Stimulated activated CD8-positive, alpha-beta memory T cell treated with anti-CD3 and anti-CD28 coated beads, Interleukin-7, amount 100 ng/mL, for 24 hours (primary cell): ENCODE measurements at regions not wholly inside any gene's neighbourhood (a gene's known extent, or its start where the extent isn't known, plus 50 kb on each side); places are given as distances from the start of the nearest gene placed in this dataset.

Experiments used
- DNase-seq: peaks from one replicate; pipeline ENCODE4 v3.0.0-alpha.2; 2020; ENCODE audit warnings: low read depth

DNA sequence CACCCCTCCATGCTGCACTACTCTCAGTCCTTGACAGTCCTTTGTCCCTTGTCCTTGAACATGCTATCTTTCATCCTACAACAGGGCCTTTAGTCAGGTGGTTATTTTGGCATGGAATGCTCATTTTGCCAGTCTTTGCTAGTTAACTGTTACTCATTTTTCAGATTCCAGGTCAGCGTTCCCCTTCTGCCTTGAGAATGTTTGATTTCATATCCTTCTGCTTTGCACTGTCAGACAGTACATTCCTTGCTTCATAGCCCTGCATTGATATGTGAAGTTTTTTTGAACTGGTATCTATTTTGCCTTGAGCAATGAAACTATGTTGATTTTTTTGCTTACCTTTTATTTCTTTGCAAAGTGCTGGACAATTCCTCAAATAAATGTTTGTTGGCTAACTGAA, 638.2 kb upstream of the SEMA6A start:
- no peak for DNase-seq

DNA sequence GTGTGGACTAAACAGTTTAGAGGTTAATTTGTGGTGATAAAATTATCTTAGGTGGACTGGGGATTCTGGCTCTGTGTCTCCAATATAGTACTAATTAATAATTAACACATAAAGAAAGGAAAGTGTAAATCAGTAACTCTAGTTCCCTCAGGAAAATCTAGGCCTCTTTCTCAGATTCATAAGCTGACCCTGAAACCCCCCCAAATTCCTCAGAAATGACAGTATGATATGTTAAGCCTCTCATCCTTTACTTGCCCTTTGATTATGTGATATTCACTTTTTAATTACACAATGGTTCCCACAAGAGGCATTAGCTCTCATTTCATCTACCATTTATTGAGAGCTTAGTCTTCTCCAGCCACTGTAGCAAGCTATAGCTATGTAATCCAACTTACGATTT, 636.2 kb upstream of the SEMA6A start:
- DNase-seq = no peak

DNA sequence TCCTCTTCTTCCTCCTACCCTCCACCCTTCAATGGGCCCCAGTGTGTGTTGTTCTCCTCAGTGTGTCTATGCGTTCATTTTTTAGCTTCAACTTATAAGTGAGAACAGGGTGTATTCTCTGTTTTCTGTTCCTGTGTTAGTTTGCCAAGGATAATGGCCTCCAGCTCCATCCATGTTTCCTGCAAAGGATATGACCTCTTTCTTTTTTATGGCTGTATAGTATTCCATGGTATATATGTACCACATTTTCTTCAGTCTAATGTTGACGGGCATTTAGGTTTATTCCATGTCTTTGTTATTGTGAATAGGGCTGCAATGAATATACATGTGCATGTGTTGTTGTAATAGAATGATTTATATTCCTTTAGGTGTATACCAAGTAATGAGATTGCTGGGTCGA, 634.9 kb upstream of the SEMA6A start:
- DNase-seq = no peak

DNA sequence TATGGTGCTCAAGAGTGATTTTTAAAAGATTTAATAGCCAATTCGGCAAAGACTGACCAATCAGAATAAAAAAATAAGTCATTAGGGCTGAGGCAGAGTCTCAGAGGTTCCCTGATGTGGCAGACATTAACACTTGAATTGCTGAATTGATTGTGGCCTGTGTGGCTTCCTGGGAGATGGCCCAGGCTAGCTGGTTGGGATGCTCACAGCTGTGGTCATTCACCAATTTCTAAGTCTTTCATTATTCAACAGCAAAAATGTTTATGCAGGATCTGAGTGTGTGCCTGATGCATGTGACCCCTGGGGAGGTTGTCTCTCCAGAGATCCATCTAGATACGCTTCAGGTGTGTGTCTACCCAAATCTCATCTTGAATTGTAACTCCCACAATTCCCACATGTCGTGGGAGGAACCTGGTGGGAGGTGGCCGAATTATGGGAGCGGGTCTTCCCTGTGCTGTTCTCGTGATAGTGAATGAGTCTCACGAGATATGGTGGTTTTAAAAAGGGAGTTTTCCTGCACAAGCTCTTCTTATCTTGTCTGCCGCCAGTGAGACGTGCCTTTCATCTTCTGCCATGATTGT, 632.6 kb upstream of the SEMA6A start:
- DNase-seq = no peak

DNA sequence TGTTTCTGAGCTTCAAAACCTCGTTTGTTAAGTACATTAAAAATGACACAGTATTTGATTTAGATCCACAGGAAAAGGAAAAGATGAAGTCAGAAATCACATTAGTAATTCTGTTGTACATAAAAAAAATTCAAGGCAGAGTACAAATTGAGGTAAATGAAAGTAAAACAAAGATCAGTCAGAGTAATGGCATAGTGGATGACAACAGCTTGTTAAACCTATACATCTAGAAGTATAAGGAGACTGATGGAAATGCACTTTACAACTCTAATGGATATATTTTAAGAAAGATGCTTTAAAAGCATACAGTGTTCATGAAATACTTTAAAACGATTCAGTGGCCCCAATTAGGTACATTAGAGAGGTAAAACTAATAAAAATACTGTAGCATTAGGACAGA, 631.3 kb upstream of the SEMA6A start:
- DNase-seq = no peak

DNA sequence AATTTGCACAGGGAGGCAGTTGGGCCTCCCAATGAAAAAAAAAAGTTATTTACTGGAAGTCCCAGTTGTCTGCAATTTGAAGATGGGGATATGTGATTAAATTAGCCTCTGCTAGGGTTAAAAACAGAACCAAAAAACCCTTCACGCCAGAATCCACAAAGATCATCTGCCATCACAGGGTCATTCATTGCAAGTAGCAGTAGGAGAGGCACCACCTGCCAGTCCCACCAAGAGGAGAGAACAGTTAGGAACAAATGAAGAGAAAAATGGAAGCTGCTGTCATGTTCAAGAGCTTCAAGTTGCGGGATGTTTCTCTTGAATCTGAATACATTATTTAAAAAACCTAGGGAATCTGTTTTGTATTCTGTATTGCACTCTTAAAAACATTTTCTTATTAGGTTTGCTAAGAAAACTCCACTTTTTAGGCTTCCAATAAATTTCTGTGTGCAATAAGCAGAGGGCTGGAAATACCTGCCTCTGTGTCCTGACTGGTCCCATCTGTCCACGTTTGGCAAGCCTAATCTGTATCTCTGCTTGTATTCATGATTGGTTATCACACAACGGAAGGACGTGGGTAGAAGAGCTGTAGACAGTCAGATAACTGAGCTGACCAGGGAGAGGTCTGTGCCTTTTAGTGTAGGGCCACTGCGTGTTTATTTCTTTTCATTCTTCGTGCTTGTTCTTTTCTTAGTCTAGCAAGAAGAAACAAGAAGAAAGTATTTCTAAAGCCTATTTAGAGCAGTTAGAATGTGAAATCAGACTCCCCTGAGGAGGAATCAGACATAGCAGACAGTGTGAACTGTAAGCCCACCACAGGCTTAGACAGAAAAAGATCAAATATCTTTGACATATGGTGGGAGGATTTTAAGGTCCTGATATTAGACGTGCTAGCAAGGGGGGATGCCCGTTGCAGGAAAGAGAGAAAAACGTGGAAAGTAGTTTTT, 630.6 kb upstream of the SEMA6A start:
- no peak for DNase-seq

DNA sequence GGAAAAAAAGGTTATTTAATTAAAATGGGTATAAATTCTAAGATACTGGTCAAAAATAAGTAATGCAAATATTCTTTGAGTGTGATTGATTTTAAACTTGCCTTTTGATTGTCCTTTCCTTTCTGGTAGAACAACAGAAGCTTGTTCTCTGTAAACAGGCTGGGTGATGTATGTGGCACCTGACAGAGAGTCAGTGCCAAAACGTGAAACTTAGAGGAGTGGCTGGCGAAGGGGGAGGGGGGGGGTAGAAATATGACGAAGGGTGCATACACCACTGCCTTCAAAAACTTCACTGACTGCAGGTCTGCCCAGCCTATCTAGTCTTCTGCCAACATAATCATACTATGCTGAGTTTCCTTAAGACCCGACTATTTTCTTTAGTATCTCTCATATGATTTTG, 629.8 kb upstream of the SEMA6A start:
- DNase-seq = no peak

DNA sequence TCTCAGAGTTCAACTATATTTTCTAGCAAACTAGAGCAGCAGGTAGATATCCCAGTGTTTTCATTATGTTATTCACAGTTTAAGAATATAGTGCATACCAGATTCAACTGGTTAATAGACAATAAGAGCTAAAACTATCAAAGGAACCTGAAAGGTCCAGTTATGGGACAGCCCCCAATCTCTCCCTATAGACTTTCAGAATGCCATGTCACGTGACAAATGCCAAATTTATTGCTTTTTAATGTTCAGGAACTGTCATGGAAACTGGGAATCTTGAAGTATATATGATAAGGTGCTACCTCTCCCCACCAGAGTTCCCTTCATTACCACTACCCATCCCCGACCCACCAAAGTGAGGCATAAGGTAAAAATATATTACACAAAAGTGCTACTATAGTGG, 629.0 kb upstream of the SEMA6A start:
- DNase-seq = no peak

DNA sequence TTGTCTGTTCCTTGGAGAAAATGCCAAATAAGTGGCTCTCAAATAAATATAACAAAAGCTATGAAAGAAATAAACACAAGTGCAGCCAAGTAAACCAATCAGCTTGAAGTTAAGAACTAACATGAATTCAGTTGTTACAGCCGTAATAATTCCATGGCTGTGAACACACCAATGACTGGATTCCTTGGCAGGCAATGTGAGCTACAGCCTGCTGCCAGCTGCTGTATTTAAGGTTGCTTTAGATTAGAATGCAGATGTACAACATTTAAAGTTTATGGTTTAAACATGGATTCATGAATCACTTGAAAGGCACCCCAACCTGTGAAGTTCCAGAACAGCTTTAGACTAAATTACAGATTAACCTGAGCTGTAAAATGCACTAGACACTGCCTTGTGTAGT, 626.4 kb upstream of the SEMA6A start:
- no peak for DNase-seq

DNA sequence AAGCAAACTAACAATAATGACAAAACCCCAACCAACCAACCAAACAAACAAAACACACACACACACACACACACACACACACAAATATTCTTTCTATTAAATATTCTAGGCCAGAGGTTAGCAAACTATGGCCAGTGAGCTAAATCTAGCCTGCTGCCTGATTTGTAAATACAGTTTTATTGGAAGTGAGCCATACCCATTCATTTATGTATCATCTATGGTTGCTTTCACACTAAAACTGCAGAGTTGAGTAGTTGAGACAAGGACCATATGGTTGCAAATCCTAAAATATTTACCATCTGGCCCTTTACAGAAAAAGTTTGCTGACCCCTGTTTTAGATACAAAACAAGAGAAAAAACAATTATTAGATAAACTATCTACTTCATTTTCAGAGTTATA, 620.5 kb upstream of the SEMA6A start:
- no peak for DNase-seq

DNA sequence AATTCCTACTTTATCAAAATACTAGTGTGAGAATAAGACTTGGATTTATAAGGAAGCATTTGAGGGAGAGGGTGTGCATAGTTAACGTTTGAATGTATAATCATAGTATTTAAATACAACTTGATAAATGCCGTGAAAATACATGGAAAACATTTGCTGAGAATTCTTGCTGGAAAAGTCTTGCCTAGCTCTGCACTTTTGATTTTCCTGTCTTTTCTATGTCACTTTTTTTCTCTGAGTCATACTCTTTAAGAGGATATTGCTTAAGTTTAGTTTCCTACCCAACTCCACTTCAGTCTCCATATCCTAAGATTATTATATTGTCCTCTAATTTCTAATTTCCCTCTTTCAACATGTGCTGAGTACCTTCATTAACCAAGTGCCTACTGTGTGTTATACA, 616.6 kb upstream of the SEMA6A start:
- no peak for DNase-seq

DNA sequence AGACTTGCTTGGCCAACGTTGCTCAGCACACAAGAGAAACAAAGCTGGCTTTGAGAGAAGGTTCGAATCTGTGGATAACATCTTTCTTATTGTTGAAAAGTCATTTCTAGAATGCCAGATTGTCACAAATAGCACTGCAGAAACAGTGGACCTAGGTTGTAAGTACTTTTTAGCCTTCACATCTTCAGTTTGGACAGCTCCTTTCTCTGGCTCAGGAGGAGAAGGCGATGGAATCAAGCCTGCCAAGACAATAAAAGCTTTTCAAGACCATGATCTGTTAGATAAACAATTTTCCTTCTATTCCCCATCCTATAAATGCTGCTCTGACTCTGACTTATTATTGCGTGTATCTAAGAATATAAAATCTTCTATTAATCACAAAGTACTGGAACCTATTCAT, 615.2 kb upstream of the SEMA6A start:
- no peak for DNase-seq

DNA sequence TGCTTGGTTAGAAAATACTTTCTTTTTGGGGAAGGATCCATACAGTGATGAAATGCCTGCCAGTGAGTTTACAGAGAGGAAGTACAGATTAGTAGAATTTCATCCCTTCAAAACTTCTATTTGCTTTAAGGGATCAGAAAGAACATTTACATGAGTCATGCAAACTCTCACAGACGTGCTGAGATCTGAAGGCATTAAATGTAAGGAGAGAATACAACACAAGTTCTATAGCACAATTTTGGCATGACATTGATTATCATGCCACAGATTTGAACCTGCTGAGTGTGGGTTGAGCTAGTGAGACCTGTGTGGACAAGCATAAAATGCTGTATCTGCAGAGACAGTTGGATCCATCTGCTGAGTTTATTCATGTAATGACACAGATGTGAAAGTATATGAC, 613.6 kb upstream of the SEMA6A start:
- DNase-seq = no peak

DNA sequence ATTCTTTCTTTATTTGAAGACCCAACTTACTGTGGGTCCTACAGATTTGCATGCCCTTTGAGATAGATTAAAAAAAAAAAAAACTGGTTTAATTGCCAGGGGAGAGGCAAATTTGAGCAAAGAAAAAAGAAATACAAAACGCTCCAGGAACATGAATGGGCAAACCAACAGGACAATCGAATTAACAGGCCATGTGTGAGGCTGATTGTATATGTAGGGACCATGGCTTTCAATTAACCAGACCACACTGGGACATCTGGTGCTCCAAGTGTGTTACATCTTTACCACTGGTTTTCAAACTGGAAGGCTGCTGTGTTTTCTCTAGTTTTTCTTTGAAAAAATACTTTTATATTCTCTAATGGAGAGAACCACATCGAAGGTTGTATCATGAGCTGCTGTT, 612.1 kb upstream of the SEMA6A start:
- DNase-seq = no peak

DNA sequence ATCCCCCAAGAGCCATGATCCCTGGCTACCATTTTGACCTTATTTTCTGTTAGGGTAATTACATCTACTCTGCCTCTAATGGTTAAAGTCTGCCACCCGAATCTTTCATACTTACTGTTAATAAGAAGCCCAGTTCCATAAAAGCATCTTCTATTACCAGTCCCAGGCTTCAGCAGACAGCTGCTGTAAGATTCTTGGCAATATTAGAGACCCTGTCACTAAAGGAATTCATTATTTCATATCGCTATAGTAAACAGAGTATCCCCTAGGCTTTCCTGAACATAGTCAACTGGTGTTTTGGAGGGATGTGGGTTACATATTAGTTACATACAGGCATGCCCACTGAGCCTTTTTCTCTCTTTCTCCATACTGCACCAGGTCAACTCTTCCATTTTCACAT, 608.7 kb upstream of the SEMA6A start:
- DNase-seq = no peak

DNA sequence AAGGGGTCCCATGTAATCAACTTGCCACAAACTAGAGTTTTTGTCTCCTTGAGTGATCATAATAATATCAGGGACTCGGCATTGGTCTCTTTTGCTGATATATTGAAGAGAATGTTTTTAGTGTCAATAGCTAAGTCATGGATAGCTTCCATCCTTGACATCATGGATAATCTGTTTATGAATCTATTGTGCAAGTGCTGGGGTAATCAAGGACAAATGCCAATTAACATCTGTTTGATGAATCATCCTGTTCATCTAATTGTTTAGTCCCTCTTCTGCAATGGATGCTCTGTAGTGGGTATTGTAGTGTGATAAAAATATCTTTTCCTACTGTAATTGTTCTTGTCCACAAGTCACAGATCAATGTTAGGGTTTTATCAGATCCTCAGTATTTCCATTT, 607.5 kb upstream of the SEMA6A start:
- DNase-seq = no peak

DNA sequence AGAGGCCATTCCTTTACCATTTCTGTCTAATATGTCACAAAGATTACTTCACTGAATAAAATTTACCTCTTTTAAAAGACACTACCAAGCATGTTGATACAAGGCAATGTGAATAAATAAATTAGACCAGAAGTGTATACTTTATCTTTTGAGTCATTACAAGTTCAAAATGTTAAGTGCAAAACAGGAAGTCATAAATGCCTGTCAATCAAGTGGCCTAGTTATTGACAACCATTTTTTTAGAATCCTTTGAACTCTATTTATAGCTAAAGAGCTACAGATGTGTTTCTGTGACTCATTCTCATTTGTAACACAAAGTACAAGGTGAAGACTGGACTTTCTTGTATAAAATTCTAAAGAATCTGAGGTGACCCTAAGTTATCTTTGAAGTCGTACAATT, 602.7 kb upstream of the SEMA6A start:
- DNase-seq = no peak

DNA sequence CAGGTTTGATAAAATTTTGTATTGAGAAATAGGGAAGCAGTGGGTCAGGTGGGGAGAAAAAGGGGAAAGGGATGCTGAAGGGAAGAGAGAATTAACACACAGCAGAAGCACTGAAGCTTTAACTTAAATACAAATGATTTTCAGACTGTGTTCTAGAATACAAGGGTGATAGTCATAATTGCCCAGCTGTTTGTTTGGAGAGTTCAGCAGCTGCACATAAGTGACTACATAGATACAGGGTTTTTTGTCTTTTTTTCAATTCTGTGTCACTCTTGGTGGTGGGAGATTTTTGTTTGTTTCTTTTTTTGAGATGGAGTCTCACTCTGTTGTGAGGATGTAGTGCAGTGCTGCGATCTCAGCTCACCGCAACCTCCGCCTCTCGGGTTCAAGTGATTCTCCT, 590.4 kb upstream of the SEMA6A start:
- DNase-seq = no peak

DNA sequence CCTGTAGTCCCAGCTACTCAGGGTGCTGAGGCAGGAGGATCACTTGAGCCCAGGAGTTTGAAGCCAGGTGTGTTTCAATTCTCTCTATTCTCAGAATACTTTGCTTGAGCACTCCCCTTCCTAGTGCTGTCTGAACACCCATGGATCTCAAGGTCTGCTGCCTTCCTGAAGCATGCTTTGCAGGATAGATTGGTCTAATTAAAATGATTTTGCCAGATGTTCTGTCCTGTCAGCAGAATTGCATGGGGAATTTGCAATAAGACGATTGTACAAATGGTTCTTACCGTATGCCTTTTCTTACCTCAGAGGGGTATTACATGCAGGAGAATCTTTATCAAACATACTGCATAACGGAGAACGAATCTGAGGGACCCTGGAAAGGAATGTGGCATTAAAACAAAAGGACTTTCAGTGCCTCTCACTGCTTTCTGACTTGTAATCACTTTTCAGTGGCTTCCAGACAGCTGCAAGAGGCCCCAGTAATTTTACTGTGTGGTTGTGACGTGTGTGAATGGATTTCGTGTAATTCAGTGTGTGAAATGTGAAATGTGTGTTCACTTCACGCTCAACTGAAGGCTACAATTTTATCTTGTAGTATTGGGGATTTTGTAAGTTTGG, 587.2 kb upstream of the SEMA6A start:
- no peak for DNase-seq

DNA sequence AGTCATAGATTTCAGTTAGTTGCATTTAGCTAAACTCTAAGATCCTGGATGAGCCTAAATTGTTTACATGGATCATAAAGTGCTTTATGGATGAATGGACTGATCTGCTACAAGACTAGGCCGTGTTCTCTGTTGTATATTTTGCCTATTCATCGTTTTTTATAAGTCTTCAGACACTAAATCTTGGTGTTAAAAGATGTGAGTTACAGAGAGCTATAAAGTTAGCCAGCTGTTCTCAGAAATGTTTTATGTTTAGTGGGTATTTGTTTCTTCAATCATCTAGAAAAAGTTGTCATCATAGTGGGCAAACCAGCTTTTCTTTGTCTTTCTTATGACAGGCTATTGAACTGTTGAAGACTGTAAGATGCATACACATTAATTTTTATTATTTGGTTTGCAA, 585.8 kb upstream of the SEMA6A start:
- DNase-seq = no peak

DNA sequence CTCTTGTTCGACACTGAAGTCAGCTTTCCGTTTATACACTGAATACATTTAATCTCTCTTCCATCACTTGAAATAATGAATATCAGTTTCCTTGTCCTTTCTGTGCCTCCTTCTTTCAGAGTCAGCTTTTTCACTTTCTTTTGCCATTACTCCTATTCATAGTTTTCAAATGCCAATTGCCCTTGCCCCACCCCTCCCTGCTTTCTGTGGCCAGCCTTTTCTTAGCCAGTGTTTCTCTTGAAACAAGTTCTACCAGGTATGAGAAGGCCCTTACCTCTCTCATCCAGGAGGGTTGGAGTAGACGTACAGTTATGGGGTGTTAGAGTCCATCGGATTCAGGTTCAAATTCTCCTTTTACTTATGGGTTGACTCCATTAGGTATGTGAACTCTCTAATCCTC, 574.7 kb upstream of the SEMA6A start:
- no peak for DNase-seq

DNA sequence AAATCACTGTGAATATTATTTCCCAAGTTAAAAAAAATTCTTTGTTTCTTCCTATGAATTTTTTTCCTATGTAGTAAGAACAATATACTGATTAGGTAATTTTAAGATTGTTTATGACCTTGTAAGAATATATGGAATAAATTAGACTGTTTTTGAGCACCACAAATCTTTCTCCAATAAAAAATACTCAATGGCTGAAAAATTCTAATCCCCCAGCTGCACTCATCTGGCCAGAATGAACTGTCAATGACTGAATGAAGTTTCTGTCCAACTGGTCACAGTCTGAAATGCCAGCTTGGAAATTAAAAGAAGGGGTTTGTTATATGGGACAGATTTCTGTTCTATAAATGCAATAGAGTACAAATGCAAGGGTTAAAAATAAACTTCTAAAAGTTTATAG, 569.5 kb upstream of the SEMA6A start:
- DNase-seq = no peak

DNA sequence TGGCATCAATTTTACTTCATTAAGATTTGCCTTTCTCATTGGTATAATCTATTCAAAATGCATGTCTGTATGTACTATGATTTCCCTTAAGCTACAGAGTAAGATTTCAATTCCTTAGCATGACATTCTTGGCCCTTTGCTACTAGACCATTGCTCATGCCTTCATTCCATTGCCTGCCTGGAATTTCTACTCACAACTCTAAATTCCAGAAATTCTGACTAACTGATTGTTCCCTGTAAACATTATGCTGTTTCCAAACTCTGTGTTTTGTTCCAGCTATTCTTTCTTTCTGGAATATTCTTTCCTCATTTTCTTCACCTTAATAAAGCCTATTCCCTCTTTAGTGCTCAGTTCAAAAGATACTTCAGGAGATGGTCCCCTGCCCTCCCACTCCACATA, 568.8 kb upstream of the SEMA6A start:
- no peak for DNase-seq

DNA sequence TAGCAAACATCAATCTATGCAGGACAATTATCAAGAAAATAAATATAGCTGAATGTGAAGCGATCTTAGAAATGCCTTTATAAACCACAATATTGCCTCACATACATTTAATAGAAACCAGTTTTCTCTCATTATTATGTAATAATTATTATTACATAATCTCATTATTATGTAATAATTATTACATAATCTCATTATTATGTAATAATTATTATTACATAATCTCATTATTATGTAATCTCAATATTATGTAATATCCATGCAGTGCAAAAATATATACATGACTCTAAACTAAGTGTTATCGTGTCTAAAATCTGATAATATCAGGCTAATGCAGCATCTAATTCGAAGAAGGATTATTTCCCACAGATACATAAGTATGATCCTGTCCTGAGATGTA, 563.9 kb upstream of the SEMA6A start:
- DNase-seq = no peak
